Fibroblast of pulmonary artery (primary cell): ENCODE measurements at regions not wholly inside any gene's neighbourhood (a gene's known extent, or its start where the extent isn't known, plus 50 kb on each side); places are given as distances from the start of the nearest gene placed in this dataset.

Experiments used
- DNase-seq: peaks from one replicate; pipeline ENCODE4 v3.0.0-alpha.2; 2010; ENCODE audit warnings: low read depth
- H3K4me3 ChIP-seq: replicated peaks from 2 replicates; pipeline ENCODE4 v1.5.1; 2011; ENCODE audit warnings: low read depth, mild to moderate bottlenecking, control low read depth, low read length, moderate library complexity
- CTCF ChIP-seq: IDR thresholded peaks from 2 replicates; pipeline ENCODE4 v1.5.1; 2011; ENCODE audit warnings: mild to moderate bottlenecking, control low read depth, low read length, inconsistent platforms; ENCODE audit errors: missing control alignments

GRCh38 chr2:234601213-234601612 lies 104.3 kb upstream of the ARL4C start:
- TF ChIP-seq CTCF: no peak
- no peak overlapping the region for H3K4me3 ChIP-seq
- no peak for DNase-seq

GRCh38 chr2:234597576-234597861 lies 100.6 kb upstream of the ARL4C start:
- no peak overlapping the region for H3K4me3 ChIP-seq
- no peak for TF ChIP-seq CTCF
- no peak for DNase-seq

GRCh38 chr2:234596696-234597575 lies 100.1 kb upstream of the ARL4C start:
- H3K4me3 ChIP-seq: no peak overlapping the region
- DNase-seq: no peak
- TF ChIP-seq CTCF: no peak

GRCh38 chr2:234595829-234596228 lies 98.9 kb upstream of the ARL4C start:
- DNase-seq: no peak
- no peak overlapping the region for H3K4me3 ChIP-seq
- no peak for TF ChIP-seq CTCF

- no peak overlapping the region for H3K4me3 ChIP-seq
- no peak for TF ChIP-seq CTCF
- DNase-seq: no peak
Measured at GRCh38 chr2:234594715-234595114, 97.8 kb upstream of the ARL4C start.

- H3K4me3 ChIP-seq: no peak overlapping the region
- no peak for TF ChIP-seq CTCF
- DNase-seq: no peak
Measured at GRCh38 chr2:234593636-234594035, 96.8 kb upstream of the ARL4C start.

- no peak overlapping the region for H3K4me3 ChIP-seq
- no peak for TF ChIP-seq CTCF
- DNase-seq: no peak
Measured at GRCh38 chr2:234592541-234592940, 95.7 kb upstream of the ARL4C start.
